C4-2B (cell line): ENCODE measurements at regions not wholly inside any gene's neighbourhood (a gene's known extent, or its start where the extent isn't known, plus 50 kb on each side); places are given as distances from the start of the nearest gene placed in this dataset.

Source experiments
- ZFX ChIP-seq: fragments of 450-650 bp; IDR thresholded peaks from 2 replicates; pipeline ENCODE4 v1.6.1; 2017
- TF ChIP-seq, protein P1 (sequence below): fragments of 450-650 bp; conservative IDR thresholded peaks from 2 replicates; pipeline ENCODE4 v1.5.1; 2017; ENCODE audit warnings: mild to moderate bottlenecking

DNA sequence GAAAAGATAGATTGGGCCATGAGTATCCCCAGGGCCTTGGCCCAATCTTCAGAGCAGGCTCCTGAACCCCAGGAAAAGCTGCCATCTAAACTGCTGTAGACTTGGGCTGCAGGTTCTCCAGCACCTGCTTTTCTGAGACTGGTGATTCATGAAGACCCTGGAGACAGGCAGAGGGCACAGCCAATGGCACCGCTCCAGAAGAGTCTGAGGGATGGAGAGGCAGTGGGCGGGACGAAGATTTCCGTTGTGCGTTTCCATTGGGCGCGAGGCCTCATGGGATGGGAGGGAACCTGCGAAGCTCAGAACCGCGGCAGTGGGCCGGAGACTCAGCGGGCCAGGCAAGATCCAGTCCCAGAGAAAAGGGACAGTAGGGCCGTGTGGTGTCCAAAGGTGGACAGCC lies 375.1 kb downstream of the IPO8 start:
- TF ChIP-seq, protein P1, sequence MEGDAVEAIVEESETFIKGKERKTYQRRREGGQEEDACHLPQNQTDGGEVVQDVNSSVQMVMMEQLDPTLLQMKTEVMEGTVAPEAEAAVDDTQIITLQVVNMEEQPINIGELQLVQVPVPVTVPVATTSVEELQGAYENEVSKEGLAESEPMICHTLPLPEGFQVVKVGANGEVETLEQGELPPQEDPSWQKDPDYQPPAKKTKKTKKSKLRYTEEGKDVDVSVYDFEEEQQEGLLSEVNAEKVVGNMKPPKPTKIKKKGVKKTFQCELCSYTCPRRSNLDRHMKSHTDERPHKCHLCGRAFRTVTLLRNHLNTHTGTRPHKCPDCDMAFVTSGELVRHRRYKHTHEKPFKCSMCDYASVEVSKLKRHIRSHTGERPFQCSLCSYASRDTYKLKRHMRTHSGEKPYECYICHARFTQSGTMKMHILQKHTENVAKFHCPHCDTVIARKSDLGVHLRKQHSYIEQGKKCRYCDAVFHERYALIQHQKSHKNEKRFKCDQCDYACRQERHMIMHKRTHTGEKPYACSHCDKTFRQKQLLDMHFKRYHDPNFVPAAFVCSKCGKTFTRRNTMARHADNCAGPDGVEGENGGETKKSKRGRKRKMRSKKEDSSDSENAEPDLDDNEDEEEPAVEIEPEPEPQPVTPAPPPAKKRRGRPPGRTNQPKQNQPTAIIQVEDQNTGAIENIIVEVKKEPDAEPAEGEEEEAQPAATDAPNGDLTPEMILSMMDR = no peak
- no peak for TF ChIP-seq ZFX
